H1 (cell line): ENCODE measurements at regions not wholly inside any gene's neighbourhood (a gene's known extent, or its start where the extent isn't known, plus 50 kb on each side); places are given as distances from the start of the nearest gene placed in this dataset.

Experiments
- CTCF ChIA-PET: fragments of 300-600 bp; sonication (Branson Sonifier 250); formaldehyde crosslinking; loops from one replicate; lab custom pipeline; 2021; ENCODE audit not compliant: partially characterized antibody; lab: Charles Lee
- POLR2A ChIA-PET: fragments of 300-600 bp; sonication (Branson Sonifier 250); formaldehyde crosslinking; loops from one replicate; lab custom pipeline; 2021; ENCODE audit warnings: inconsistent platforms; ENCODE audit not compliant: partially characterized antibody; lab: Charles Lee
- DNase-seq, 2 experiments: peaks; one replicate each; pipeline versions ENCODE4 v3.0.0 to v3.0.0-alpha.2; 2010 to 2022; ENCODE audit warnings: low spot score in 2 of 2, low read depth in 1 of 2, mixed read lengths in 1 of 2
- FAIRE-seq: peaks from 2 replicates; lab custom pipeline; 2011; peaks lifted over from hg19 to GRCh38; lab: Jason Lieb, UNC
- H2AFZ ChIP-seq: 2 replicates; pipeline ENCODE4 v1.8.1; 2012; ENCODE audit warnings: low read length, inconsistent platforms
- H2AK5ac ChIP-seq: 2 replicates; pipeline ENCODE4 v1.6.1; 2013; ENCODE audit warnings: low read depth, low read length
- H2BK120ac ChIP-seq: replicated peaks from 2 replicates; pipeline ENCODE3; 2013; ENCODE audit warnings: low read depth, low read length, inconsistent platforms
- H2BK12ac ChIP-seq: 2 replicates; pipeline ENCODE4 v1.6.1; 2013; ENCODE audit warnings: low read depth, low read length
- H2BK15ac ChIP-seq: 2 replicates; pipeline ENCODE4 v1.6.1; 2013; ENCODE audit warnings: low read length
- H2BK20ac ChIP-seq: 2 replicates; pipeline ENCODE4 v1.6.1; 2013; ENCODE audit warnings: low read length
- H2BK5ac ChIP-seq: 2 replicates; pipeline ENCODE4 v1.6.1; 2013; ENCODE audit warnings: low read depth, low read length
- H3K14ac ChIP-seq: 2 replicates; pipeline ENCODE4 v1.6.1; 2013; ENCODE audit warnings: inconsistent platforms; ENCODE audit not compliant: insufficient read length
- H3K18ac ChIP-seq: 2 replicates; pipeline ENCODE4 v1.6.1; 2013; ENCODE audit warnings: low read length; ENCODE audit errors: extremely low read depth
- H3K23ac ChIP-seq: 2 replicates; pipeline ENCODE4 v1.6.1; 2013; ENCODE audit warnings: inconsistent platforms; ENCODE audit not compliant: insufficient read length
- H3K23me2 ChIP-seq: 2 replicates; pipeline ENCODE4 v1.6.1; 2013; ENCODE audit warnings: low read depth, low read length
- H3K27ac ChIP-seq: 2 replicates; pipeline ENCODE4 v1.6.1; 2011; ENCODE audit warnings: low read depth, low read length, inconsistent platforms
- H3K27me3 ChIP-seq, 4 experiments: replicated peaks in 1 of 4; 1 replicate in 1 of 4; 2 replicates in 3 of 4; pipeline versions ENCODE4 v1.6.1 to v1.8.1; 2011 to 2013; ENCODE audit warnings: low read length in 3 of 4, mild to moderate bottlenecking in 3 of 4, inconsistent platforms in 2 of 4, mixed read lengths in 2 of 4, moderate library complexity in 1 of 4; ENCODE audit not compliant: control insufficient read depth in 3 of 4, insufficient read depth in 3 of 4; ENCODE audit errors: extremely low read depth in 1 of 4
- H3K36me3 ChIP-seq, 4 experiments: 2 replicates each; pipeline versions ENCODE4 v1.6.1 to v1.8.1; 2011 to 2013; ENCODE audit warnings: mild to moderate bottlenecking in 4 of 4, low read length in 3 of 4, moderate library complexity in 2 of 4, control low read depth in 1 of 4, inconsistent platforms in 1 of 4; ENCODE audit not compliant: insufficient read depth in 4 of 4, control insufficient read depth in 2 of 4
- H3K4ac ChIP-seq: replicated peaks from 2 replicates; pipeline ENCODE3; 2013; ENCODE audit warnings: low read length, low read depth, mixed read lengths, inconsistent platforms; ENCODE audit not compliant: insufficient read length
- H3K4me1 ChIP-seq, 4 experiments: replicated peaks in 1 of 4; 1 replicate in 1 of 4; 2 replicates in 3 of 4; pipeline versions ENCODE4 v1.6.1 to v1.8.1; 2011 to 2013; ENCODE audit warnings: low read length in 3 of 4, inconsistent platforms in 2 of 4, mixed read lengths in 1 of 4; ENCODE audit not compliant: insufficient read depth in 4 of 4, control insufficient read depth in 3 of 4
- H3K4me2 ChIP-seq, 2 experiments: 2 replicates each; pipeline versions ENCODE4 v1.6.1 to v1.8.1; 2011 to 2013; ENCODE audit warnings: low read depth in 2 of 2, low read length in 2 of 2, control low read depth in 1 of 2, inconsistent platforms in 1 of 2, mild to moderate bottlenecking in 1 of 2; ENCODE audit not compliant: insufficient read depth in 1 of 2
- H3K4me3 ChIP-seq, 4 experiments: fragments of 200-600, 300-600 bp in 1 of 4; sonication (generic), shearing (Covaris generic), sonication (Bioruptor Twin) in 1 of 4; 2 replicates each; pipeline versions ENCODE4 v1.5.1 to v1.8.1; 2011 to 2016; ENCODE audit warnings: low read length in 4 of 4, low read depth in 3 of 4, control low read depth in 2 of 4, inconsistent platforms in 2 of 4, mild to moderate bottlenecking in 2 of 4, mixed read lengths in 1 of 4, moderate library complexity in 1 of 4; ENCODE audit not compliant: insufficient read depth in 2 of 4; ENCODE audit errors: extremely low read depth in 1 of 4
- H3K56ac ChIP-seq: replicated peaks from 2 replicates; pipeline ENCODE3; 2013; ENCODE audit warnings: low read depth, mild to moderate bottlenecking, mixed read lengths, low read length, inconsistent platforms; ENCODE audit not compliant: insufficient read length
- H3K79me1 ChIP-seq: 2 replicates; pipeline ENCODE4 v1.6.1; 2013; ENCODE audit warnings: low read depth, low read length, control low read depth
- H3K79me2 ChIP-seq, 2 experiments: 2 replicates each; pipeline versions ENCODE4 v1.6.1 to v1.8.1; 2012 to 2013; ENCODE audit warnings: low read length in 2 of 2, mild to moderate bottlenecking in 2 of 2, inconsistent platforms in 1 of 2; ENCODE audit not compliant: insufficient read depth in 2 of 2, control insufficient read depth in 1 of 2
- H3K9ac ChIP-seq, 4 experiments: replicated peaks in 1 of 4; 1 replicate in 1 of 4; 2 replicates in 3 of 4; pipeline versions ENCODE4 v1.6.1 to v1.8.1; 2011 to 2013; ENCODE audit warnings: low read depth in 3 of 4, low read length in 3 of 4, control low read depth in 2 of 4, mild to moderate bottlenecking in 2 of 4, moderate library complexity in 2 of 4, inconsistent platforms in 1 of 4; ENCODE audit errors: extremely low read depth in 1 of 4
- H3K9me3 ChIP-seq, 2 experiments: 2 replicates each; pipeline versions ENCODE4 v1.6.1 to v1.8.1; 2012 to 2013; ENCODE audit warnings: mild to moderate bottlenecking in 2 of 2, moderate library complexity in 2 of 2, control low read depth in 1 of 2, inconsistent platforms in 1 of 2, low read depth in 1 of 2, low read length in 1 of 2, mixed read lengths in 1 of 2; ENCODE audit not compliant: insufficient read depth in 2 of 2
- H4K20me1 ChIP-seq, 2 experiments: replicated peaks in 1 of 2; 2 replicates each; pipeline versions ENCODE3 to v1.8.1; 2011 to 2013; ENCODE audit warnings: inconsistent platforms in 2 of 2, low read length in 2 of 2, mild to moderate bottlenecking in 1 of 2; ENCODE audit not compliant: insufficient read depth in 2 of 2, control insufficient read depth in 1 of 2
- H4K5ac ChIP-seq: 2 replicates; pipeline ENCODE4 v1.6.1; 2013; ENCODE audit warnings: low read length, low read depth, mixed read lengths, inconsistent platforms; ENCODE audit not compliant: insufficient read length
- H4K8ac ChIP-seq: 2 replicates; pipeline ENCODE4 v1.8.0; 2013; ENCODE audit warnings: mild to moderate bottlenecking, moderate library complexity, low read length, inconsistent platforms; ENCODE audit not compliant: insufficient read depth; ENCODE audit errors: extremely low read depth
- H4K91ac ChIP-seq: replicated peaks from 2 replicates; pipeline ENCODE3; 2013; ENCODE audit warnings: low read length, mixed read lengths, inconsistent platforms; ENCODE audit not compliant: insufficient read length
- E2F6 ChIP-seq: IDR thresholded peaks from 2 replicates; pipeline ENCODE4 v1.6.1; 2012; ENCODE audit warnings: inconsistent platforms
- EP300 ChIP-seq, 2 experiments: IDR thresholded peaks; 1 replicate in 1 of 2; 2 replicates in 1 of 2; pipeline ENCODE4 v1.6.1; 2011 to 2012; ENCODE audit warnings: low read depth in 2 of 2, low read length in 2 of 2, mild to moderate bottlenecking in 2 of 2, borderline replicate concordance in 1 of 2, inconsistent platforms in 1 of 2, moderate library complexity in 1 of 2
- PHF8 ChIP-seq: fragments of 200-600 bp; sonication (generic); conservative IDR thresholded peaks from 2 replicates; pipeline ENCODE4 v1.7.1; 2012; ENCODE audit warnings: low read depth, mild to moderate bottlenecking, inconsistent platforms, low read length, moderate library complexity
- SP1 ChIP-seq: IDR thresholded peaks from 2 replicates; pipeline ENCODE4 v1.6.1; 2011; ENCODE audit warnings: low read depth, low read length
- SUZ12 ChIP-seq: fragments of 200-600 bp; sonication (generic); IDR thresholded peaks from 2 replicates; pipeline ENCODE4 v1.6.1; 2012; ENCODE audit warnings: mild to moderate bottlenecking, inconsistent platforms, low read length, moderate library complexity, mixed read lengths
- TCF12 ChIP-seq: IDR thresholded peaks from 2 replicates; pipeline ENCODE4 v1.6.1; 2011; ENCODE audit warnings: low read depth, mild to moderate bottlenecking, low read length
- USF2 ChIP-seq: IDR thresholded peaks from 2 replicates; pipeline ENCODE4 v1.6.1; 2011; ENCODE audit warnings: low read length, improper control_type of control experiment
- WGBS, 2 experiments: shearing (Covaris generic) in 1 of 2; methylation state at CpG; one replicate each; pipeline versions ENCODE4 v1.1.6 to v1.1.7; 2013 to 2015; ENCODE audit warnings: low lambda C conversion rate in 2 of 2, mixed read lengths in 2 of 2, inconsistent platforms in 1 of 2, low coverage in 1 of 2, missing lambda C conversion rate in 1 of 2; ENCODE audit not compliant: insufficient replicate concordance in 2 of 2, insufficient coverage in 1 of 2, insufficient read length in 1 of 2; ENCODE audit errors: extremely low coverage in 1 of 2, missing lambda C conversion rate in 1 of 2; 5-methylcytosine and 5-hydroxymethylcytosine counted together

GRCh38 chr3:44016818-44017217, 224.9 kb upstream of the TOPAZ1 start:
- WGBS, 2 experiments, result 81% methylated on average over 3 of the region's 3 CpGs; no CpG with 5 or more reads in 1 of the 2 experiments
- no peak overlapping the region for H4K91ac ChIP-seq
- no peak overlapping the region for H3K4ac ChIP-seq
- H3K79me1 ChIP-seq, result no peaks in the 10 kb centered on the region
- H3K4me3 ChIP-seq, result no peak overlapping the region
- H2BK120ac ChIP-seq, result no peak overlapping the region
- H3K4me1 ChIP-seq, result peaks cover 6 to 34% (median 16%) of the 10 kb centered on the region in 4 experiments
- H2BK5ac ChIP-seq, result no peak overlapping the region
- no peak overlapping the region for H2BK15ac ChIP-seq
- no peak overlapping the region for H4K8ac ChIP-seq
- H2BK20ac ChIP-seq, result no peak overlapping the region
- POLR2A ChIA-PET, result no interaction called here
- no peak overlapping the region for H3K27ac ChIP-seq
- H3K23ac ChIP-seq, result no peak overlapping the region
- H3K18ac ChIP-seq, result no peak overlapping the region
- no peaks in the 10 kb centered on the region for H4K20me1 ChIP-seq
- H4K5ac ChIP-seq, result no peak overlapping the region
- no peak overlapping the region for H2BK12ac ChIP-seq
- DNase-seq (no peak), FAIRE-seq (no peak)
- no peak overlapping the region for H3K14ac ChIP-seq
- H3K23me2 ChIP-seq, result peaks cover 2% of the 10 kb centered on the region; the same call in 1 of the 2 replicates
- H3K56ac ChIP-seq, result no peak overlapping the region
- no peak overlapping the region for H2AFZ ChIP-seq
- peaks cover 0 to 10% (median 9%) of the 10 kb centered on the region in 4 experiments; a peak in 5 of 7 replicates for H3K27me3 ChIP-seq
- no peak for TF ChIP-seq SUZ12
- TF ChIP-seq E2F6, result no peak
- no peak for TF ChIP-seq SP1
- no peak for TF ChIP-seq USF2
- TF ChIP-seq TCF12, result no peak
- TF ChIP-seq EP300 (IDR thresholded peaks at IDR 0.05; ENCODE audit: borderline replicate concordance in 1 of 2, low read depth in 2 of 2, low read length in 2 of 2), result no peak
- TF ChIP-seq PHF8, result no peak
- TF ChIP-seq, all 59 proteins: peak for 0
- CTCF ChIA-PET, result interaction anchor here (0.7 kb wide), 1 partner anchor 27 kb away, joined by 3 read pairs; no protein-coding TSS in a partner anchor
- Histone ChIP-seq H3K79me2 (no peaks in the 10 kb centered on the region), H3K9ac (no peak overlapping the region), H3K4me2 (no peak overlapping the region), H2AK5ac (no peak overlapping the region), H3K36me3 (no peaks in the 10 kb centered on the region), H3K9me3 (no peaks in the 10 kb centered on the region)
